ENCODE measurements at regions not wholly inside any gene's neighbourhood (a gene's known extent, or its start where the extent isn't known, plus 50 kb on each side); places are given as distances from the start of the nearest gene placed in this dataset.

DNA sequence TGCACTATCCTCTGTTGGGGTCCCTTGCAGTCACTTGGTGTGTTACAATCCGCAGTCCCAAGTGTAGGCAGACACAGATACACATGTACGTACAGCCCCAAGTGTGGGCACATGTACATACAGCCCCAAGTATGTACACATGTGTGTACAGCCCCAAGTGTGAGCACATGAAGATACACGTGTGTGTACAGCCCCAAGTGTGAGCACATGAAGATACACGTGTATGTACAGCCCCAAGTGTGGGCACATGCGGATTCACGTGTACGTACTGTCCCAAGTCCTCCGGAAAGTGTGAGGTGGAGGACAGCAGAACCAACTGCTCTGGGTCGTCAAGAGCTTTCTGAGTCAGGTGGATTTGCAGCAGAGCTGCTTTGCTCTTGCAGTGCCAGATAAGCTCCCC lies 440.0 kb downstream of the ZNF516 start:
- TF ChIP-seq, protein P1, sequence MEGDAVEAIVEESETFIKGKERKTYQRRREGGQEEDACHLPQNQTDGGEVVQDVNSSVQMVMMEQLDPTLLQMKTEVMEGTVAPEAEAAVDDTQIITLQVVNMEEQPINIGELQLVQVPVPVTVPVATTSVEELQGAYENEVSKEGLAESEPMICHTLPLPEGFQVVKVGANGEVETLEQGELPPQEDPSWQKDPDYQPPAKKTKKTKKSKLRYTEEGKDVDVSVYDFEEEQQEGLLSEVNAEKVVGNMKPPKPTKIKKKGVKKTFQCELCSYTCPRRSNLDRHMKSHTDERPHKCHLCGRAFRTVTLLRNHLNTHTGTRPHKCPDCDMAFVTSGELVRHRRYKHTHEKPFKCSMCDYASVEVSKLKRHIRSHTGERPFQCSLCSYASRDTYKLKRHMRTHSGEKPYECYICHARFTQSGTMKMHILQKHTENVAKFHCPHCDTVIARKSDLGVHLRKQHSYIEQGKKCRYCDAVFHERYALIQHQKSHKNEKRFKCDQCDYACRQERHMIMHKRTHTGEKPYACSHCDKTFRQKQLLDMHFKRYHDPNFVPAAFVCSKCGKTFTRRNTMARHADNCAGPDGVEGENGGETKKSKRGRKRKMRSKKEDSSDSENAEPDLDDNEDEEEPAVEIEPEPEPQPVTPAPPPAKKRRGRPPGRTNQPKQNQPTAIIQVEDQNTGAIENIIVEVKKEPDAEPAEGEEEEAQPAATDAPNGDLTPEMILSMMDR (IDR thresholded peaks at IDR 0.05; ENCODE audit: extremely low read depth, missing control alignments), result no peak
- DNase-seq (ENCODE audit: low spot score), result no peak

DNA sequence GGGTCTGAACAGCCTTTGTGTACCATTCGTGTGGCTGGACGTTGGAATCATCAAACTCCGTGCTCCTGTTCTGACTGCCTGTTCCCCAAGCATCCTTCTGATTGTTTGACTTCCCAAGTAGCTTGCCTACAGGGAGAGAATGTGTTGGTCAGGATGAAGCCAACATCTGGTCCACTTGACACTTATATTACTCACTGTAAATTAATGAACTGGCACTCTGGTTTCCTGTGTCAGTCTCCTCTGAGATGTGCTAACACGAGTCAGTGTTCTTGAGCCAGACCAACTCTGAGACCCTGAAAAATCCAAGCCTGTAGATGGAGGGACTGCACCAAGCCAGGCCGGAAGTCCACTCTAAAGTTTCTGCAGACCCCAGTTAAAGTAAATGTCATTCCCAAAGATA lies 440.9 kb downstream of the ZNF516 start:
- TF ChIP-seq, protein P1 (IDR thresholded peaks at IDR 0.05; ENCODE audit: extremely low read depth, missing control alignments), result no peak
- DNase-seq (ENCODE audit: low spot score), result no peak

DNA sequence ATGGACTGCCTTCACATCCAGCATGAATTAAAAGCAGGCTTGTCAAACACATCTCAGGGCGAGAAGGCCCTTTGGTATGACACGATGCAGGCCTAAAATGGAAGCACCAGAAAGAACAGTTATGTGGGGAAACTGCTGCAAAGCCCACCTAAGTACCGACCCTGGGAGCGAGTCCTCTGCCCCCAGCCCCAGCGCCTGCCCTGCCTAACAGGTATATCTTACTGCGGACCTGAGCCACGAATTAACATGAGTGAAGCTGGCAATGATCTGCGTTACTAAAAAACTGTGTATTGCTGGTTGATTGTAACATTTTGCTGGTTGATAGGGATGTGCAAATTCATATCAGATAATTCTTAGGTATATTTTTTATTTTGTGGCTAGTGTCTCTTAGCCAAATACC lies 441.5 kb downstream of the ZNF516 start:
- TF ChIP-seq, protein P1 (IDR thresholded peaks at IDR 0.05; ENCODE audit: extremely low read depth, missing control alignments), result no peak
- DNase-seq (ENCODE audit: low spot score), result no peak

DNA sequence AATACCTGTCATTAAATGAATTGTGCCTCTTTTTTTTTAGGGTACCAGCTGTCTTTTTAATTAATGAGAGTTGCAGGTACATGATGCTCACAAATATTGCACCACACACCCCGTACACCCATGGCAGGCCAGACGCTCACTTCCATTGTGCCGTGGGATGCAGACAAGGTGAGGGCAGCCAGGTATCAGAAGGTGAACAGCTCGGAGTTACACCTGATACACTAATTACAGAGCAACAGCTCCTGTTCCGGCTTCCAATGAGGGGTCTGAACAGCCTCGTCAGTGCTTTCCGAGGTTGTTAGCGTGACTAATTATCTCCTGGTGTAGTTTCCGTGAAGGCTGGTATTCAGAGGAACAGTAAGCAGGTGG lies 442.8 kb downstream of the ZNF516 start:
- TF ChIP-seq, protein P1 (IDR thresholded peaks at IDR 0.05; ENCODE audit: extremely low read depth, missing control alignments), result no peak
- DNase-seq (ENCODE audit: low spot score), result no peak

DNA sequence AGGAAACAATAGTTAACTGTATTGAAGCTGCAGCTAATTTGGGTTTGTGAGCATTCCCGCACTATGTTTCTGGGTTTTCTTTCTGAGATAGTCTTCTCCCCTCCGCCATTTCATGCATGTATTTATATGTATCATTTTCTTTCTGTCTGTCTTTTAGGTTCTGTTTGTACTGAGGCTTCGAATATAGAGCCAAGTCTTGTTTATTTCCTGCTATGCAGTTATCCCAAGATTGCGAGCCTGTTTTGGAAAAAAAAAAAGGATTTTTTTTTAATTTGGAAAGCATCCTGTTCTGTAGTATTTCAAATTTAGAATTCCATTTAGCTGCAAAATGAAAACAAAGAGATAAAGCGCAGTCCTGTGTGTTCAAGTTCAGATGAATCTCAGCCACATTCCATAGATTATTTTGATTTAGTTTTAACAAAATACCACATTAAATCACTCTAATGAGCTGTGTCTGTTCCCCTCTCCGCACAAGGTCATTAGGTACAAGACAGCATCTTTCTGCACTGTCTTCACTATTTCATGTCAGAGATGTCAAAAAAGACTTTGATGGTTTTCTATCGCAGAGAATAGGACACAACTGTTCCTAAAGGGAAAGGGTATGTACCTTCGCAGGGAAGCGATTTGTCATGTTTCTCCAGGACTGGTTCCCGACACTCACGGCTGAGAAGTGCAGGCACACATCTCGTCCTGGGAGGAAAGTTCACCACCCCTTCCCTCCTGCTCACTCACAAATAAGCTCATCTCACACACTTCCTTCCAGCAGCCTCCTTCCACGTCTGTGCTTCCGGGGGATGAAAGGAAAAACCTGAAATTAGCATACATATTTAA lies 443.4 kb downstream of the ZNF516 start:
- TF ChIP-seq, protein P1 (IDR thresholded peaks at IDR 0.05; ENCODE audit: extremely low read depth, missing control alignments), result no peak
- no peak for DNase-seq (ENCODE audit: low spot score)

DNA sequence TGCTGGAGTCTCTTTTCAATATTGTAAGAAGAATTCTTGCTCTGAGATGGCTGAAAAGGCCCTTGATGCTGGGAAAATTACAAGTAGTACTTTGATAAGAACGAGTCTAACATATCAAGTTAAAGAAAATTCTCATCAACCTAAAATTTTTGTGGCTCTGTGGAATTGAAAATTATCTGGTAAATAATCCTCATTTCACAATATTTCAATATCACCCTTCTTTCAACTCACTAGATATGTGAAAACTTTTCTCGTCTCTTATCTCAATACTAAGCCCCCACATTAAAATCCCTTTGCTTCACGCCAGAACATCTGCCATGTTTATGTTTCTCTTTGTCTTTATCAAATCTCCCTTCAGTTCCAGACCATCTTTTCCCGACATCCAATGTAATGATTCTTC lies 448.8 kb downstream of the ZNF516 start:
- DNase-seq (ENCODE audit: low spot score), result no peak
- TF ChIP-seq, protein P1 (IDR thresholded peaks at IDR 0.05; ENCODE audit: extremely low read depth, missing control alignments), result no peak

DNA sequence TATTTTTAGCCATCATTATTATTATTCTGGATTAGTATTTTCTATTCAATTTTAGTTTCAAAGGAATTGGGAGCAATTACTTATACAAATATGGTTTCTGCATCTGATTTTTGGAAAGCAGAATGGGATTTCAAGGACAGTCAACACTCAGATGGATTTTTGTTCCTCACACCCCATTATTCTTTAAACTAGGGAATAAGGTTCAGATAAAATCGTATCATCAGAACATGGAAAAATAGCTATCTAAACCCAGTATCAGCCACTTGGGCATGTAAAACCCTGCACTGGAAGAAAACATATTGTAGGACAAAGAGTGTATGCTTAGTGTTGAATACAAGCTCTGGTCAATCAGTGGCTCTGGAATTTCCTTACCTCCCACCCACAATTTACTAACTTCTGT lies 452.5 kb downstream of the ZNF516 start:
- DNase-seq (ENCODE audit: low spot score), result no peak
- TF ChIP-seq, protein P1 (IDR thresholded peaks at IDR 0.05; ENCODE audit: extremely low read depth, missing control alignments), result no peak

All from GM20000 (cell line).